Epithelial cell of proximal tubule (primary cell): ENCODE measurements at regions not wholly inside any gene's neighbourhood (a gene's known extent, or its start where the extent isn't known, plus 50 kb on each side); places are given as distances from the start of the nearest gene placed in this dataset.
"Not testable (repeated sequence)": the region's sequence is repeated elsewhere in the genome, so short reads cannot be mapped to it uniquely, and the experiment has no call there.

Experiments used
- DNase-seq: peaks from one replicate; pipeline ENCODE4 v3.0.0-alpha.2; 2011; ENCODE audit warnings: low read depth
- H3K4me3 ChIP-seq: 2 replicates; pipeline ENCODE4 v1.5.1; 2011; ENCODE audit warnings: low read depth, mild to moderate bottlenecking, low read length
- TF ChIP-seq, protein P1 (sequence below): conservative IDR thresholded peaks from 2 replicates; pipeline ENCODE4 v1.5.1; 2012; ENCODE audit warnings: low read depth, mild to moderate bottlenecking, low read length

DNA sequence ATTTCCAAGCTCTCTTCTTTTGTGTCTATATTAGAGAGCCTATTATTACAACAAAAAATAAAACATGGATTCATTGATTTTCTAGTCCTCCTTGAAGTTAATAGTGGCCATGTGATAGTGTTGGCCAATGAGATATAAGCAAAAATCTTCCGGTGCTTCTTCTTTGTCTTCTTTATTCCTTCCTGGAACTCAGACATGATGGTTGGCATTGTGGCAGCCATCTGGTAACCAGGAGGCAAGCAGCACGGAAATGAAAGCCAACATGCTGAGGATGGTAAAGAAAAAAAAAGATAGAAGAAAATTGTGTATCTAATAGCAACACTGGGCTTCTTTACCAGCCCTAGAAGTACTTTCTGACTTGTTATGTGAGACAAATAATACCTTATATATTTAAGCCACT lies 50.8 kb upstream of the SEL1L start:
- H3K4me3 ChIP-seq = no peak overlapping the region
- TF ChIP-seq, protein P1, sequence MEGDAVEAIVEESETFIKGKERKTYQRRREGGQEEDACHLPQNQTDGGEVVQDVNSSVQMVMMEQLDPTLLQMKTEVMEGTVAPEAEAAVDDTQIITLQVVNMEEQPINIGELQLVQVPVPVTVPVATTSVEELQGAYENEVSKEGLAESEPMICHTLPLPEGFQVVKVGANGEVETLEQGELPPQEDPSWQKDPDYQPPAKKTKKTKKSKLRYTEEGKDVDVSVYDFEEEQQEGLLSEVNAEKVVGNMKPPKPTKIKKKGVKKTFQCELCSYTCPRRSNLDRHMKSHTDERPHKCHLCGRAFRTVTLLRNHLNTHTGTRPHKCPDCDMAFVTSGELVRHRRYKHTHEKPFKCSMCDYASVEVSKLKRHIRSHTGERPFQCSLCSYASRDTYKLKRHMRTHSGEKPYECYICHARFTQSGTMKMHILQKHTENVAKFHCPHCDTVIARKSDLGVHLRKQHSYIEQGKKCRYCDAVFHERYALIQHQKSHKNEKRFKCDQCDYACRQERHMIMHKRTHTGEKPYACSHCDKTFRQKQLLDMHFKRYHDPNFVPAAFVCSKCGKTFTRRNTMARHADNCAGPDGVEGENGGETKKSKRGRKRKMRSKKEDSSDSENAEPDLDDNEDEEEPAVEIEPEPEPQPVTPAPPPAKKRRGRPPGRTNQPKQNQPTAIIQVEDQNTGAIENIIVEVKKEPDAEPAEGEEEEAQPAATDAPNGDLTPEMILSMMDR = no peak
- no peak for DNase-seq

DNA sequence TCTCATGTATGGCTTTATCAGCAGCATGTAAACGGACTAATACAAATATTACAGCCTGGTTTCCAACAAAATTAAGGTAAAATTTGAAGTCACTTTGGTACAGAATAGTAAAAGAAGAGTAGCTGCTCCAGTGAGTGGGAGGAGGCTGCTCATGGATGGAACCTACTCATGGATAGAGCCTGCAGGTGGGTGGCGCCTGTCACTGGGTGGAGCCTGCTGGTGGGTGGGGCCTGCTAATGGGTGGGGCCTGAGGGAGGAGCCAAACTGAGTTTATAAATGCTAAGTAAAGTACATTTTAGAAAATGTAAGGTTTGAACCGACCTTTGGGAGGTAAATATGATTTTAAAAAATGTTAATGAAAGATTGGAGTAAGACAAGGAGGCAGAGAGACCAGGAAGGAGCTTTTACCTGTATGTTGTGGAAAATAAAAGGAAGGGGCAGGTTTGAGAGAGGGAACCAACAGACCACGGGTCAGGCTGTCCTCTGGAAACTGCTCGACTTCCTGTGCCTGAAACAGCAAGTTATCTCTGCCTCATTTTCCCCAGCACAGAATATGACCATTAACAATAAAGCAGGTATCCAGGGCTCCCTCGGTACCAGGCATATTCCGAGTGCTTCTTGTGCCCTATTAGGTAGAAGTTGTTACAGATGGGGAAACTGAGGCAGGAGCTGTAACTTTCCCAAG lies 55.9 kb upstream of the SEL1L start:
- DNase-seq = no peak
- TF ChIP-seq, protein P1 = no peak
- no peak overlapping the region for H3K4me3 ChIP-seq

DNA sequence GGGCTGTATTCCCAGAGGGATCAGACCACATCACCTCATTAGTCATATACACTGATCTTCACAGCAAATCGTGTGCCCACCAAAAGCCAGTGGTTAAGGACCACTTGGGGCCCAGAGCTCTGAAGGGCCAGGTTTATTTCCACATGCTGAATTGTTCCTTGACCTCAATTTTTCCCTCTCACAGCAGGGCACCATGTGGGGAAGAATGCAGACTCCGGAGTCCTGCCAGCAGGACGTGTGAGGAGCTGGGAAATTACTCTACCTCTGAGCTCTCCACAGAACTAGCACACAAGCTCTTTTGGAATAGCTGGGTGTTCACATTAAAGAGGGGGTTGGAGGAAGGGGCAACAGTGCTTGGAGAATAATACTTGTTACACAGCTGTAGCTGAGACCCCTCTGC lies 57.6 kb upstream of the SEL1L start:
- DNase-seq = no peak
- no peak overlapping the region for H3K4me3 ChIP-seq
- TF ChIP-seq, protein P1 = no peak

DNA sequence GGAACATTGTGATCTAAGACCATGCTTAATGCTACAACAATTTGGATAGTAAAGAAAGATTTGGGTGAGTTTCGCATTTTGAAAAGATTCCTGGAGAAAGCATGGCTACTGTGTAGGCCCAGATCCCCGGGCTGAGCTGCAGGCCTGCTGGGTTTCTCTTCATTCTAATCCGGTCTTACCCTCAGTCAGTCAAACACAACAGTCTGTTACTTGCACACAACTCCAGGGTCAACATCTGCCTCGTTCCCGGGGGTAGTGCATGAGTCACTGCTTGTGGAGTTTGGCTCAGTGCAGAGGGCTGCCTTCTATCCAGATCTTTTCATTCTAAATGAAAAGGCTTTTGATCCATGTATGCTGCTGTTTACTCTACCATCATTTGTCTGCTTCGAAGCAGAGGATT lies 60.4 kb upstream of the SEL1L start:
- no peak overlapping the region for H3K4me3 ChIP-seq
- no peak for DNase-seq
- TF ChIP-seq, protein P1 = no peak

DNA sequence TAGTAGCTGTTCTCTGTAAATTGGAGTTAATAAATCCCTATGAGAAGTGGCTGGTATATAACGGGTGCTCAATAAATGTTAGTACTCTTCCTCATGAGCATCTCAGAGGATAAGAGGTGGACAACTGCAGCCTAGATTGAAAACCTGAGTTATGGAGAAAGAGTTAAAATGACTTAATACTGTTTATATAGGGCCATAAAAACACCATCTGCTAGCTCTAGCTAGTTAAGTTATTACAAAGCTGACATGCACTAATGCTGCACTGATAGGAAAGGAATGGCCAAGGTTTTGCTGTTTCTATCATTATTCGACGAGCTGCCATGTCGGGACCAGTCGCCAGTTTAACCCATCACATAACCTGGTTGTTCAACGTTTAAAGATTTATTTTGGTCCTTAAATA lies 72.0 kb upstream of the SEL1L start:
- TF ChIP-seq, protein P1 = no peak
- no peak overlapping the region for H3K4me3 ChIP-seq
- DNase-seq = no peak

DNA sequence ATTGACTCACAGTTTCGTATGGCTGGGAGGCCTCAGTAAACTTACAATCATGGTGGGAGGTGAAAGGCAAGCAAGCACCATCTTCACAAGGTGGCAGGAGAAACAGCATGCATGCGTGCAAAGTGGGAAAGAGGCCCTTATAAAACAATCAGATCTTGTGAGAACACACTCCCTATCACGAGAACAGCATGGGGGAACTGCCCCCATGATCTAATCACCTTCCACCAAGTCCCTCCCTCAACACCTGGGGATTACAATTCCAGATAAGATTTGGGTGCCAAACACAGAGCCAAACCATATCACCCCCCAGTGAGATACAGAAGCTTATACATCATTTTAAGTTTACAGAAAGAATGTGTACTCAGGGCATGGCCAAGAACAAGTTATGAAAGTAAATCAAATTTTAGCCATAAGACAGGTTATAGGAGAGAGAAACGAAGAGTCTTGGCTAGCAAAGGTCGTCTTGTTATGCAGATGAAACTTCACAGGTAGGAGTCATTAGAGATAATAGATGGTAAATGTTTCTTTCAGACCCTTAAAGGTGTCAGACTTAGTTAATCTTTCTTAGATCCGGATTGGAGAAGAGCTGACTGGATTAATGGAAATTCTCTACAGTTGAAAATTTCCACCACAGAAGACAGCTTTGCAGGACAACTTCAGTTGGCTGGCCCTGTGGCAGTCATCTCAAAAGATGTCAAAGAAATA lies 79.8 kb upstream of the SEL1L start:
- DNase-seq = no peak
- TF ChIP-seq, protein P1 = no peak
- H3K4me3 ChIP-seq = no peak overlapping the region

DNA sequence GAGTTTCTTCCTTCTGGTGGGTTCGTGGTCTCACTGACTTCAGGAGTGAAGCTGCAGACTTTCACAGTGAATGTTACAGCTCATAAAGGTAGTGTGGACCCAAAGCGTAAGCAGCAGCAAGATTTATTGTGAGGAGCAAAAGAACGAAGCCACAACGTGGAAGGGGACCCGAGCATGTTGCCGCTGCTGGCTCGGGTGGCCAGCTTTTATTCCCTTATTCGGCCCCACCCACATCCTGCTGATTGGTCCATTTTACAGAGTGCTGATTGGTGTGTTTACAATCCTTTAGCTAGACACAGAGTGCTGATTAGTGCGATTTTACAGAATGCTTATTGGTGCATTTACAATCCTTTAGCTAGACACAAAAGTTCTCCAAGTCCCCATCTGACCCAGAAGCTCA lies 80.6 kb upstream of the SEL1L start:
- not testable (repeated sequence) for H3K4me3 ChIP-seq, DNase-seq
